ENCODE measurements at regions not wholly inside any gene's neighbourhood (a gene's known extent, or its start where the extent isn't known, plus 50 kb on each side); places are given as distances from the start of the nearest gene placed in this dataset.

- CTCF ChIA-PET = no interaction called here
- Mint-ChIP-seq H3K27me3 (ENCODE audit: unreplicated experiment) (no peaks in the 10 kb centered on the region), H3K36me3 (ENCODE audit: insufficient read depth, unreplicated experiment) (no peaks in the 10 kb centered on the region), H3K4me3 (ENCODE audit: low read depth, unreplicated experiment) (no peak overlapping the region), H3K4me1 (ENCODE audit: low read depth, unreplicated experiment) (peaks cover 20% of the 10 kb centered on the region), H3K9me3 (ENCODE audit: low read depth, unreplicated experiment) (no peaks in the 10 kb centered on the region), H3K27ac (ENCODE audit: unreplicated experiment) (no peak overlapping the region)
- no peak for TF ChIP-seq CTCF (IDR thresholded peaks at IDR 0.05; ENCODE audit: unreplicated experiment)
- intact Hi-C loops (cut with micrococcal nuclease; ENCODE audit: unreplicated experiment) = loop anchor here (10.0 kb wide), 1 partner anchor 123 kb away; no protein-coding TSS in a partner anchor
- no peak for DNase-seq
- BruUV-seq (replicated peaks) = no TSS peak
Observed at GRCh38 chr7:81627536-81628287, 142.1 kb downstream of the HGF start.

GRCh38 chr7:81626008-81626407 lies 143.8 kb downstream of the HGF start:
- CTCF ChIA-PET = no interaction called here
- BruUV-seq (replicated peaks) = no TSS peak
- no peaks in the 10 kb centered on the region for H3K9me3 Mint-ChIP-seq (ENCODE audit: low read depth, unreplicated experiment)
- no peak overlapping the region for H3K27ac Mint-ChIP-seq (ENCODE audit: unreplicated experiment)
- intact Hi-C loops (cut with micrococcal nuclease; ENCODE audit: unreplicated experiment) = loop anchor here (10.0 kb wide), 1 partner anchor 121 kb away; no protein-coding TSS in a partner anchor
- no peak overlapping the region for H3K4me3 Mint-ChIP-seq (ENCODE audit: low read depth, unreplicated experiment)
- peaks cover 20% of the 10 kb centered on the region for H3K4me1 Mint-ChIP-seq (ENCODE audit: low read depth, unreplicated experiment)
- no peaks in the 10 kb centered on the region for H3K36me3 Mint-ChIP-seq (ENCODE audit: insufficient read depth, unreplicated experiment)
- H3K27me3 Mint-ChIP-seq (ENCODE audit: unreplicated experiment) = no peaks in the 10 kb centered on the region
- TF ChIP-seq CTCF (IDR thresholded peaks at IDR 0.05; ENCODE audit: unreplicated experiment) = no peak
- no peak for DNase-seq

- BruUV-seq (replicated peaks) = no TSS peak
- H3K36me3 Mint-ChIP-seq (ENCODE audit: insufficient read depth, unreplicated experiment) = no peaks in the 10 kb centered on the region
- TF ChIP-seq CTCF (IDR thresholded peaks at IDR 0.05; ENCODE audit: unreplicated experiment) = no peak
- H3K4me1 Mint-ChIP-seq (ENCODE audit: low read depth, unreplicated experiment) = peaks cover 20% of the 10 kb centered on the region
- no peak for DNase-seq
- CTCF ChIA-PET = no interaction called here
- H3K4me3 Mint-ChIP-seq (ENCODE audit: low read depth, unreplicated experiment) = no peak overlapping the region
- no peaks in the 10 kb centered on the region for H3K27me3 Mint-ChIP-seq (ENCODE audit: unreplicated experiment)
- intact Hi-C loops (cut with micrococcal nuclease; ENCODE audit: unreplicated experiment) = loop anchor here (10.0 kb wide), 1 partner anchor 120 kb away; no protein-coding TSS in a partner anchor
- H3K9me3 Mint-ChIP-seq (ENCODE audit: low read depth, unreplicated experiment) = no peaks in the 10 kb centered on the region
- no peak overlapping the region for H3K27ac Mint-ChIP-seq (ENCODE audit: unreplicated experiment)
Observed at GRCh38 chr7:81624650-81625631, 144.9 kb downstream of the HGF start.

DNA sequence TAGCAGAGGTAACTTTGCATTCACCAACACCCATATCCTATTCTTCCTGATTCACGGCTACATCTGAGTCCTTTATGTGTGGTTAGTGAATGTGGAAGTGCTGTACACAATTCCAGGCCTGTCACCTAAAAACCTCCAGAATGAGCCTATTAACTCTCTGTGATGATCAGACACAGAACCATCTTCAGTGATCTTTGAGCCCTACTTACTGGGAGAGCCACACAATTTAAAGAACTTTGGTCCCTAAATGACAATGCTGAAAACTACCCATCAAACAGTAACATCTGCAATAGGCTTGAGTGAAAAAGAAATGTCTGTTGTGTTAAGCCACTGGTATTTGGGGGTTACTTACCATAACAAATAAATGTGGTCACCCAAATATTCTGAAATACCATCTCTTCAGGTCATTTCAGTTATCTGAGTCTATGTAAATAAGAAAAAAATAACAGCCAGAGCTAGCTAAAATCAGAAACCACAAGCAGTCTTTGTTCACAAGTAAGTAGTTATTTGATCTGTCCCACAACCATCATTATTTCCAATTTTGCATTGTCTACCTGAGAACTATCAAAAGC lies 145.7 kb downstream of the HGF start:
- no peak for TF ChIP-seq CTCF (IDR thresholded peaks at IDR 0.05; ENCODE audit: unreplicated experiment)
- H3K4me1 Mint-ChIP-seq (ENCODE audit: low read depth, unreplicated experiment) = peaks cover 23% of the 10 kb centered on the region
- BruUV-seq (replicated peaks) = no TSS peak
- no peaks in the 10 kb centered on the region for H3K9me3 Mint-ChIP-seq (ENCODE audit: low read depth, unreplicated experiment)
- H3K36me3 Mint-ChIP-seq (ENCODE audit: insufficient read depth, unreplicated experiment) = no peaks in the 10 kb centered on the region
- H3K27me3 Mint-ChIP-seq (ENCODE audit: unreplicated experiment) = no peaks in the 10 kb centered on the region
- no peak overlapping the region for H3K4me3 Mint-ChIP-seq (ENCODE audit: low read depth, unreplicated experiment)
- H3K27ac Mint-ChIP-seq (ENCODE audit: unreplicated experiment) = no peak overlapping the region
- DNase-seq = no peak
- CTCF ChIA-PET = no interaction called here
- intact Hi-C loops (cut with micrococcal nuclease; ENCODE audit: unreplicated experiment) = loop anchor here (10.0 kb wide), 1 partner anchor 119 kb away; no protein-coding TSS in a partner anchor

Data from Calu3 (cell line).